ENCODE measurements at regions not wholly inside any gene's neighbourhood (a gene's known extent, or its start where the extent isn't known, plus 50 kb on each side); places are given as distances from the start of the nearest gene placed in this dataset.
A peak's percentile ranks its signal among the peaks of the same experiment; 100 is the strongest.
"Not testable (repeated sequence)": the region's sequence is repeated elsewhere in the genome, so short reads cannot be mapped to it uniquely, and the experiment has no call there.

GRCh38 chr2:224102991-224103390 is 63.9 kb upstream of the SERPINE2 start:
- TF ChIP-seq CTCF (IDR thresholded peaks at IDR 0.05; ENCODE audit: low read depth, low read length): no peak
- DNase-seq (ENCODE audit: extremely low read depth, low read depth): no peak

- DNase-seq (ENCODE audit: extremely low read depth, low read depth): peak; percentile 87
- no peak for TF ChIP-seq CTCF (IDR thresholded peaks at IDR 0.05; ENCODE audit: low read depth, low read length)
These were observed 62.9 kb upstream of the SERPINE2 start for GRCh38 chr2:224101820-224102630.

- DNase-seq (ENCODE audit: extremely low read depth, low read depth): no peak
- no peak for TF ChIP-seq CTCF (IDR thresholded peaks at IDR 0.05; ENCODE audit: low read depth, low read length)
These were observed 61.0 kb upstream of the SERPINE2 start for GRCh38 chr2:224099861-224100643.

GRCh38 chr2:224098481-224099230 is 59.6 kb upstream of the SERPINE2 start:
- no peak for TF ChIP-seq CTCF (IDR thresholded peaks at IDR 0.05; ENCODE audit: low read depth, low read length)
- DNase-seq (ENCODE audit: extremely low read depth, low read depth): no peak

- no peak for DNase-seq (ENCODE audit: extremely low read depth, low read depth)
- no peak for TF ChIP-seq CTCF (IDR thresholded peaks at IDR 0.05; ENCODE audit: low read depth, low read length)
These were observed 55.3 kb upstream of the SERPINE2 start for GRCh38 chr2:224094413-224094812.

- DNase-seq (ENCODE audit: extremely low read depth, low read depth): not testable (repeated sequence)
These were observed 52.6 kb upstream of the SERPINE2 start for GRCh38 chr2:224091671-224092070.

- DNase-seq (ENCODE audit: extremely low read depth, low read depth): not testable (repeated sequence)
These were observed 50.5 kb upstream of the SERPINE2 start for GRCh38 chr2:224089606-224090005.

Measured in AG09319 (cell line).